ENCODE measurements at regions not wholly inside any gene's neighbourhood (a gene's known extent, or its start where the extent isn't known, plus 50 kb on each side); places are given as distances from the start of the nearest gene placed in this dataset.
"Not testable (repeated sequence)": the region's sequence is repeated elsewhere in the genome, so short reads cannot be mapped to it uniquely, and the experiment has no call there.

- no peak for DNase-seq
Observed at GRCh38 chr10:60564475-60564874, 174.8 kb upstream of the ANK3 start.

DNA sequence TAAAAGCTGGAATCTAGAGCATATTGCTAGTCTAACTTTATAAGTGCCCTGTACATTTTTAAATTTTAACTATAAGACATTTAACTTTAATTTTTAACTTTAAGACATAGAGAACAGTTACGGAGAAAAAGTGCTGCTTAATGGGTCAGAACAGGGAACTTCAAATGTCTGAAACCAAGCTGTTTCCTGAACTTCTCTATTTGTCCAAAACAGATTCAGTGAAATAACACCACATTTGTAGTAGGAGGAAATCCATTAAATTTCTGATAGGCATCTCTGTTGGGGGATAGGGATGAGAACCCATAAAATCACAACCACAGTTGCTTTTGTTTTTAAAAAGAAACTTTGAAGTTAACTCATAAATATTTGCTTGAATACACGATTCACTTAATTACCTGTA lies 170.8 kb upstream of the ANK3 start:
- DNase-seq = no peak

DNA sequence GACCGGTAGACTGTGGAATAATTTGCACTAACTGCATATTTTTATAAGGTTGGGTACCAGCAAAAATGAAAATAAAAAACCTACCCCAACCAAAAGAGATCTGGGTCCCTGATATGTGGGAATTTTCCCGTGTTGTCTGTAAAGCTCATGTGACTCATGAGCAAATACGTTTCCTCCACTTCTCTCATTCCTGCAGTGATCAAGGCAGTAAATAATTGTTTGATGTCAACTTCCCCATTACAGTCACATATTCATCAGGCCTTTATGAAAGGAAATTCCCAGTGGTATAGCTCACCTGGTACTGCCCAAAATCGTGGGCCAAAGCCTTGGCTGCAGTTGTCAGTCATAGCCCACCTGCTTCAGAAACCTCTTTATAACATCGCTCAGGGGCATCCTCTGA lies 166.0 kb upstream of the ANK3 start:
- DNase-seq = no peak

GRCh38 chr10:60549686-60550085 lies 160.0 kb upstream of the ANK3 start:
- no peak for DNase-seq

DNA sequence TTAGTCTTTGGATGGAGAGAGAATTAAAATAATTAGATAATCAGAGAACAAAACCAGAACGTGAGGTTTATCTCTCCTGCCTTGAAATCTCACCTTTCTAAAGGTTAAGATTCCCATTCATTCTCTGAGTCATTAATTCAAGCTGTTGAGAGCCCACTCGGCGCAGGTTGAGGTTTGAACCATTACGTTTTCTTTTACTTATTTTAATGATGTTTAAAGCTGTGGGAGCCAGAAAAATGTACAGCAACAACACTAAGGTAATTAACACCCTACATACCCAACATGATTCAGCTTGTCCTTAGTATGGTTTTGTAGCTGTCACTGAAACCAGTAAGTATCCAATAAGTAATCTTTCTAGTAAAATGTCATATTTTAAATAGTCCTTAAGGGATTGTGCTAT lies 153.0 kb upstream of the ANK3 start:
- no peak for DNase-seq

DNA sequence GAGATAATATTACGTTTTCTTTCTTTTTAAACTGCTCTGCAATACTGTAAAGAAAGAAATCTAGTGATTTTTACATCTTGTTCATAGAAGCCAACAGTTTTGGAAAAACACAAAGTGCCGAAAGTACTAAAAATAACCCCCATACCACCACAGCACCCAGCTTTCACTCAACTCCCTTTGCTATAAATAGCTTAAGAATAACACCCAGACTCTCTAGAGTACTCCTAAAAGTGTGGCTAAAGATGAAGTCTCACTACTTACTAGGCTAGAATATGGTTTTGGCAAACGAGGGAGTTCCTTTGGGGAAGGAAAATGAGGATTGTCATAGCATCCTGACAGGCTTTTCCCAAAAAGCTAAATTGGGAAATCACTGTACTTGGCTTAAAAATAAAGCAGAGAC lies 151.8 kb upstream of the ANK3 start:
- no peak for DNase-seq

DNA sequence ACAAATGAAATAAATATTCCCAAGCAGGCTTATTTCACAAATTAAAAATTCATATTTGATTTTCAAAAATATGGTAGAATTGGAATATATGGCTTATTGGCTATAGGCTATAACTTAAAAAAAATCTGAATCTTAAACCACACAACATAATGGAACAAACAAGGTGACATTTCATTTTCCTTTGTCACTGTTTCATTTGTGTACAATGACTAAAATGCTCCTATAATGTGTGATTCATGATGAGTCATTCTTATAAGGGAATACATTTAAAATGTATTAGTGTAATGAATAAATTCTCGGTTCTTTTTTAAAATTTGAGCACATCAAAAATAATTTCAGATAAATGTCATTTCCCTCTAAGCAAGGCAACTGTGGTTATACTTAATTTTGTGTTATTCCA lies 148.0 kb upstream of the ANK3 start:
- DNase-seq = no peak

- DNase-seq = no peak
Observed at GRCh38 chr10:60536529-60537114, 146.9 kb upstream of the ANK3 start.

DNA sequence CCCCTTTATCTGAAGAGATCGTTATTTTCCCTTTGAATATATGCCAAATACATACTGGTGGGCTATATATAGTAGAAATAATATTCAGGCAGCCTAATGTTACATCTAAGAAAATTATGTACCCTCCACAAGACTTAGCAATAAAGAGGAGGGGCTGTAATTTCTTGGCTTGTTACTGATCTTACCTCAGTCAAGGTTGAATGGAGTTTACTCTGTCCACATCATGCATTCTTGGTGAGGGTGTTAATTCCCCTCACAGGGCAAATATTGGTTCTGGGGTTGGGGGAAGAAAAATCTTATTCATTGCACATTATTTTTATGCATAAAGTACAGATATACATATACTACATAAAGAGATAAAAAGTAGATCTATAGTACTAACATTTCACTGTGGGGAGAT lies 145.8 kb upstream of the ANK3 start:
- no peak for DNase-seq

DNA sequence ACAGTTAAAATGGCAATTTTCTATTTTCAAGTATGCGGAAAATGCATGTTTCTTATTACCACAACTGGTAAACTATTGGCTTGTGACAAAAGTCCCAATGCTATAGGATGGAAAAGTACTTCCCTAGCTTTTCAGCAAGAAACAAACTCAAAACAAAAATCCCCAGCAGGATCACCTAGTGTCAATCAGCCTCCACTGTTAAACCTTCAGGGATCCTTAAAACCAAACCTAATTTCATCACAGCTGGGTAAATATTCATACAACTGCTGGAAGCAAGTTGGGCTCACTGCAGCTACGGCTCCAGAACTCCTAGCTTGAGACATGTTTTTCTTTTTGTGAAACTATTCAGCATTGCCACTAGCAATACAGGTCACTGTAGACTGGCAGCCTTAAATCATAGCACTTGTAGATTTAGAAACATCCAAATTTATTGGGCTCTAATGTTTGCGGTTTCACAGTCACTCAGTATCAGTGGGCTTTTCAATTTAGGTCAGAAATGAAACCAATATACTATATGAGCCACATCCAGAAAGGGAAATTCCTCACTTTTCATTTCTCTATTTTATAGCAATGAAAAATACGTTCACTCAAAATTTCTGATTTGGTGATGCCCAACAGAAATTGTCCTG lies 145.2 kb upstream of the ANK3 start:
- DNase-seq = no peak

- DNase-seq = no peak
Observed at GRCh38 chr10:60532696-60533468, 143.2 kb upstream of the ANK3 start.

DNA sequence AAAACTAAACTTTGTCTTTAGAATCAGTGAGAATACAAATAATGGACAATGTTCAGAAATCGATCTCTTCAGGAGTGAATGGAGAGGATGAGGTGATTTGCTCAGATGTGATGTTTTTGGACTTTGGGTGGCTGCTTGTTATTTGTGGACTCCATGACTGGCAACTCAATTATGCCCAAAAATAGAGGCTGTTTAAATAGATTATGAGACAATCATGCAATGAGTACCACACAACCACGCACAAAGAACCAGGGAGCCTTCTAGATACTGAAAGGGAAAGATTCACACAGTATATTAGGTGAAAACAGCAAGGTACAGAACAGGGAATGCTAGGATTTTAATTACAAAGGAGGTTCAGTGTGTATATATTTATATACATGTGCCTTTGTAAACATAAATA lies 141.3 kb upstream of the ANK3 start:
- DNase-seq = no peak

GRCh38 chr10:60527676-60528075 lies 138.0 kb upstream of the ANK3 start:
- DNase-seq = no peak

DNA sequence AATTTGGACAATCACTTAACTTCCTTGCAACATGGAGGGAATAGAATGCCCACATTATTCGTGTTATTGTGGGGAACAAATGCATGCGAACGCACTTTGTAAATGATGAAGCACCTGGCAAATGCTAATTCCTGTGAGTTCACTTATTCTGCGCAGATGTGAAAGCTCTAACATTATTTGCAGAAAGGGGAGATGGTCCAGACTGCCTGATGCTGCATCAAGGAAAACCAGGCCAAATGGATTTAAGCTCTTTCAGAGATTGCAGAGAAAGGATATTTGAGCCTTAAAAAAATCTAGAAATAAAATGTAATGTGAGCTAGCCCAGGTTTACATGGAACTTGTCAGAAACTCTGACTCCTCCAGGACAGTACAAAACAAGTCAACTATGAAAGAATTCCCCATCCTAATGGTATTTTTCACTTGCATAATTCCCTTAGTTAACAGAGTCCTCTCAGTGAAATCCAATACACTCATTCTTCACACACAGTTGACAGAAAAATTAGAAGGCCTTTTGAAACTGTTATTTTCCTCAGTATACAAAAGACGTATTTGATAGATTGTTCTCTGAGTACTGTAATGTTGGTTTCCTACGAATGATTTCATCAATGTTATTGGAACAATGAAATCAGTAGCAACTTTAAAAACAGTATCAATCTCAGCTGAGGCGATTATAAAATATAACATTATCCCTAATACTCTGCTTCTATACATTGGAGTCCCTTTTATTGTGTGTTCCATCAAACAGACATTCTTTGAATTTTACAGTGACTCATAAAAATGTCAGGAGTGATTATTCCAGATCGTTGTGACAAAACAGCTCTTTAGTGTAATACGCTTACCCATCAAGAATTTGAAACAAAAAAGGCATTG lies 136.3 kb upstream of the ANK3 start:
- DNase-seq = no peak

DNA sequence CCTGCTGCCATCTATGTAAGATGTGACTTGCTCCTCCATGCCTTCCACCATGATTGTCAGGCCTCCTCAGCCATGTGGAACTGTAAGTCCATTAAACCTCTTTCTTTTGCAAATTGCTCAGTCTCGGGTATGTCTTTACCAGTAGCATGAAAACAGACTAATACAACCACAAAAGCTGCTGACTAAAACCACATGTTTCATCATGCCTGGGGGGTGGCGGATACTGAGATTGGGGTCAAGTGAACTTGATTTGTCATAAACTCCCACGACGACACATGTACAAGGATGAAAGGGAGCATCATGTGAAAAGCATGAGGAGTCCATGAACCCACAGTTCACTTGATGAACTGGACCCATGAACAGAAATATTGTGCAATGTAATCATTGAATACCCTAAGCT lies 134.9 kb upstream of the ANK3 start:
- DNase-seq = peak; percentile 64

GRCh38 chr10:60523371-60523770 lies 133.7 kb upstream of the ANK3 start:
- not testable (repeated sequence) for DNase-seq

- DNase-seq = no peak
Observed at GRCh38 chr10:60522617-60523016, 132.9 kb upstream of the ANK3 start.

- no peak for DNase-seq
Observed at GRCh38 chr10:60521974-60522405, 132.3 kb upstream of the ANK3 start.

- no peak for DNase-seq
Observed at GRCh38 chr10:60518745-60519144, 129.1 kb upstream of the ANK3 start.

GRCh38 chr10:60517805-60518204 lies 128.1 kb upstream of the ANK3 start:
- DNase-seq = no peak

DNA sequence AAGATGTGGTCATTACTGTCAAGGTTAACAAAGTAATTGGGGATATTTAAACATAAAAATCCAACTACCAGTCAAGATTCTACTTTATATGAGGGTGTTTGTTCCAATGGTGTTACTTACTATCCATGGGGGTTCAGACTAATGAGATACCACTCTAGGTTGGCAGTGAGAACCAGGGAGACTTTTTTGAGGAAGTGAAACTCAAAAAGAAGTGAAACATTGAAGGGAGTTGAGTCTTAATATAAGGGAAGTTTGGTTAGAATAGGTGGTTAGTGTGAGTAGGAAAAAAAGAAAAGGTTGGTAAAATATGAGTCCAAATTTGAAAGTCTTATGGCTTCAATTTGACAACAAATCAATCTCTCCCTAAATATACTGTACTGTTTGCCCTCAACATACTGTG lies 123.6 kb upstream of the ANK3 start:
- DNase-seq = no peak

DNA sequence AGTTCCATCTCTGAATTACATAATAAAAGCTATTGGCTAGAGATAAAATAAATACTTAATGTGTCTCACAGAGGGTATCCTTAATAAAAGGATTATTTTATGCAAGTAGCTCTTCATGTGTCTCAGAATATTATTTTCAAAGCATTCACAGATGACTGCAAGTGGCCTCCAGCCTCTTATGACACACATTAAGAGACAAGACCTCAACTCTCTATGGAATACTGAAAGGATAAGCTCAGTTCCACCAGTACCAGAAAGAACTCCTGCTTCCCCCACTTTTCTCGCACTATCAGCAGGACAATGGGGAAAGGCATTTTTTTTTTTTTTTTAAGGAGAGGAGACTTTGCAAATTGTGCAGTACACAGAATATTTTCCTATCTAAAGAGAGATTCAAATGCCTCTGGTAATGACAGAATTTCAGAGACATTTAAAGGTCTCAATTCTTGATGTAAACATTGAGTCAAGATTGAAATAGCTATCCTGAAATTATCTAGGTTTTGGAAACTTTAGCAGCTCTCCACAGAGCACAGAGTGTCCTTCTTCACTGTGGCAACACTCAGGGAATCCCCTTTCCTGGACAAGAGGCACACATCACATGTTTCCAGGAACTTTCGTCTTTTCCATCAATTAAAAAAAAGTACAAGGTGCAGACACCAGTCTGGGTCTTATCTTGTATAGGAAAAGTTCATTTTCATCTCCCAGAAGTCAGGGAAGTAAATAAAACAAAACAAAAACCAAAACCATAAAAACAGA lies 122.0 kb upstream of the ANK3 start:
- no peak for DNase-seq

DNA sequence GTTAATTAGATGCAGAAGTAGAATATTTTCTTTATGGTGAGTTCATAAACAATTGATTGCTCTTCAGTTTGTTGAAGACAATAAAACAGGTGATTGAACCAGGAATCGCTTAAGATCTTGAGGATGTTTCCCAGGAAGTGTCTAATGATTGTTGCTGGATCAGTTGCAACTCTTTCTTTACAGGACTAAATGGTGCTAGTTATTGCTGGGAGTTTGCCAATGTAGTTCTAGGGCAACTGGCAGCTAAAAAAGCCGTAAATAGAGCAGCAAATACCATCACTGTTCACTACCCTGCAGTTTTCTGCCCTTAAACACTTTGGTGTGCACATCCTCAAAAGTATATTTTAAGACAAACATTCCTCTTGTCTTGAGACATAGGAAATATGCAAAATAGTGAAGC lies 119.2 kb upstream of the ANK3 start:
- DNase-seq = no peak
